ENCODE measurements at regions not wholly inside any gene's neighbourhood (a gene's known extent, or its start where the extent isn't known, plus 50 kb on each side); places are given as distances from the start of the nearest gene placed in this dataset.

DNA sequence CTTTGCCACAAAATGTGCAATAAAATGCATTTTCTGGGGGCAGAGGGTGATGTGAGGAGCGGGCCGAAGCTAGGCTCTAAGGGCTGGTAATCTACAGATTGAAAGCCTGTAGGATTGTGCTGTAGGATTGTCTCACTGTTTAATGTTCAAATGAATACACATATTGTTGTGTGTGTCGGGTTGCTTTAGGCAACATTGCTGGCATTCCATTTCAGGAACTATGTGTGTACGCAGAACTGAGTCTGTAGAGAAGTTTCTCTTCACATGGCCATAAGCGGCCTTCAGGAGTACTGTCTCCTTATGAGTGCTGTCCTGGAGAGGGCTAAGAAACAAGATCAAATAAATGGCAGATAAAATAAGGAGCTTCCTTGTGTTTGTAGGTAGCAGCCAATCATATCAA lies 540.2 kb downstream of the GATA3 start:
- TF ChIP-seq SIN3A (IDR thresholded peaks at IDR 0.05; ENCODE audit: low read depth) (no peak), TCF7L2 (IDR thresholded peaks at IDR 0.05; ENCODE audit: borderline replicate concordance, extremely low read depth, insufficient read depth, insufficient read length) (no peak), ELF1 (IDR thresholded peaks at IDR 0.05; ENCODE audit: borderline replicate concordance, low read depth) (no peak), EGR1 (IDR thresholded peaks at IDR 0.05; ENCODE audit: low read depth) (no peak), MAX (IDR thresholded peaks at IDR 0.05) (no peak), POLR2A (IDR thresholded peaks at IDR 0.05; ENCODE audit: borderline replicate concordance, extremely low read depth, insufficient read depth, insufficient read length) (no peak), EZH2phosphoT487 (IDR thresholded peaks at IDR 0.05; ENCODE audit: borderline replicate concordance) (no peak), CEBPB (IDR thresholded peaks at IDR 0.05; ENCODE audit: low read depth) (no peak), SRF (IDR thresholded peaks at IDR 0.05; ENCODE audit: low read depth) (no peak), EZH2 (IDR thresholded peaks at IDR 0.05) (no peak), ZNF274 (IDR thresholded peaks at IDR 0.05; ENCODE audit: low read depth, low read length) (no peak), JUND (IDR thresholded peaks at IDR 0.05) (no peak)
- TF ChIP-seq, protein P1, sequence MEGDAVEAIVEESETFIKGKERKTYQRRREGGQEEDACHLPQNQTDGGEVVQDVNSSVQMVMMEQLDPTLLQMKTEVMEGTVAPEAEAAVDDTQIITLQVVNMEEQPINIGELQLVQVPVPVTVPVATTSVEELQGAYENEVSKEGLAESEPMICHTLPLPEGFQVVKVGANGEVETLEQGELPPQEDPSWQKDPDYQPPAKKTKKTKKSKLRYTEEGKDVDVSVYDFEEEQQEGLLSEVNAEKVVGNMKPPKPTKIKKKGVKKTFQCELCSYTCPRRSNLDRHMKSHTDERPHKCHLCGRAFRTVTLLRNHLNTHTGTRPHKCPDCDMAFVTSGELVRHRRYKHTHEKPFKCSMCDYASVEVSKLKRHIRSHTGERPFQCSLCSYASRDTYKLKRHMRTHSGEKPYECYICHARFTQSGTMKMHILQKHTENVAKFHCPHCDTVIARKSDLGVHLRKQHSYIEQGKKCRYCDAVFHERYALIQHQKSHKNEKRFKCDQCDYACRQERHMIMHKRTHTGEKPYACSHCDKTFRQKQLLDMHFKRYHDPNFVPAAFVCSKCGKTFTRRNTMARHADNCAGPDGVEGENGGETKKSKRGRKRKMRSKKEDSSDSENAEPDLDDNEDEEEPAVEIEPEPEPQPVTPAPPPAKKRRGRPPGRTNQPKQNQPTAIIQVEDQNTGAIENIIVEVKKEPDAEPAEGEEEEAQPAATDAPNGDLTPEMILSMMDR (IDR thresholded peaks at IDR 0.05 in 2 of 3, conservative IDR thresholded peaks at IDR 0.05 in 1 of 3; ENCODE audit: borderline replicate concordance in 1 of 3, insufficient read depth in 1 of 3, low read depth in 2 of 3, low read length in 2 of 3), result no peak

Measured in HCT116 (cell line).